Gastrocnemius medialis (tissue), 4 donors: ENCODE measurements at regions not wholly inside any gene's neighbourhood (a gene's known extent, or its start where the extent isn't known, plus 50 kb on each side); places are given as distances from the start of the nearest gene placed in this dataset.

Experiments used
- CTCF ChIP-seq, 5 experiments: fragments of 450-650 bp in 3 of 5; fragments of 200-600 bp in 2 of 5; sonication (generic) in 2 of 5; IDR thresholded peaks in 4 of 5; conservative IDR thresholded peaks in 1 of 5; 1 replicate in 4 of 5; 2 replicates in 1 of 5; pipeline ENCODE4 v1.5.1; 2016 to 2019; ENCODE audit warnings: antibody characterized with exemption in 5 of 5, mild to moderate bottlenecking in 3 of 5, moderate library complexity in 3 of 5
- POLR2A ChIP-seq, 2 donors: fragments of 450-650 bp; IDR thresholded peaks; one replicate each; pipeline ENCODE4 v1.6.1; 2017; ENCODE audit warnings: antibody characterized with exemption in 2 of 2, mild to moderate bottlenecking in 2 of 2, moderate library complexity in 2 of 2

GRCh38 chr21:33967086-33967571, 51.5 kb upstream of the ATP5PO start:
- TF ChIP-seq CTCF (IDR thresholded peaks at IDR 0.05 in 4 of 5, conservative IDR thresholded peaks at IDR 0.05 in 1 of 5) = no peak
- TF ChIP-seq POLR2A (IDR thresholded peaks at IDR 0.05) = no peak
